ENCODE measurements at regions not wholly inside any gene's neighbourhood (a gene's known extent, or its start where the extent isn't known, plus 50 kb on each side); places are given as distances from the start of the nearest gene placed in this dataset.

- no peak overlapping the region for H3K27ac ChIP-seq (ENCODE audit: low read depth, low read length)
- no peaks in the 10 kb centered on the region for H3K36me3 ChIP-seq (ENCODE audit: control insufficient read depth in 1 of 2, insufficient read depth in 2 of 2, low read length in 2 of 2)
- H3K9me3 ChIP-seq (ENCODE audit: control insufficient read depth in 1 of 2, low read length in 2 of 2): no peaks in the 10 kb centered on the region
- H3K9ac ChIP-seq (ENCODE audit: low read depth in 1 of 2, low read length in 2 of 2): no peak overlapping the region
- no peaks in the 10 kb centered on the region for H3K4me1 ChIP-seq (ENCODE audit: control insufficient read depth in 1 of 2, insufficient read depth in 2 of 2, low read length in 2 of 2)
- H3K4me3 ChIP-seq (ENCODE audit: low read depth in 1 of 2, low read length in 2 of 2): no peak overlapping the region
- no peaks in the 10 kb centered on the region for H3K27me3 ChIP-seq (ENCODE audit: control insufficient read depth in 1 of 2, insufficient read depth in 2 of 2, low read length in 2 of 2)
Measured at GRCh38 chr18:77944533-77944932, 694.9 kb downstream of the GALR1 start.

DNA sequence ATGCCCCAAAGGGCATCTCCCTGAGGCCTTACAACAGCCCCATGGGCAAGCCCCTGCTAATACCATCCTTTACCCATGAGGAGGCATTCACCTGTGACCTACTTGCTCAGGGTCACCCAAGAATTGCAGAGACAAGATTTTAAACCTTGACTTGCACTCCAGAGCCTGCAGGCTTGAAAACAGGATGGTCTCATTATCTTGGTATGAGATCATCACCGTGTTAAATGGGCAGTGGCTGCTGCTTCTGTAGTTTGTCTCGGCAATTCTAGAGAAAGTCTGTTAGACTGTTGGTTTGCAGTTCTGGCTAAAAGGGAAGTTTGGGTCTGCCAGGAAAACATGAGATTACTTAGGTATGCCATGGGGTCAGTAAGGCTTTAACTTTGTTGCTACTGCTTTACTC, 698.9 kb downstream of the GALR1 start:
- no peak overlapping the region for H3K9ac ChIP-seq (ENCODE audit: low read depth in 1 of 2, low read length in 2 of 2)
- H3K27me3 ChIP-seq (ENCODE audit: control insufficient read depth in 1 of 2, insufficient read depth in 2 of 2, low read length in 2 of 2): no peaks in the 10 kb centered on the region
- no peak overlapping the region for H3K4me3 ChIP-seq (ENCODE audit: low read depth in 1 of 2, low read length in 2 of 2)
- H3K4me1 ChIP-seq (ENCODE audit: control insufficient read depth in 1 of 2, insufficient read depth in 2 of 2, low read length in 2 of 2): no peaks in the 10 kb centered on the region
- peaks cover 0 to 2% of the 10 kb centered on the region in 2 donors for H3K9me3 ChIP-seq (ENCODE audit: control insufficient read depth in 1 of 2, low read length in 2 of 2)
- H3K36me3 ChIP-seq (ENCODE audit: control insufficient read depth in 1 of 2, insufficient read depth in 2 of 2, low read length in 2 of 2): no peaks in the 10 kb centered on the region
- no peak overlapping the region for H3K27ac ChIP-seq (ENCODE audit: low read depth, low read length)

DNA sequence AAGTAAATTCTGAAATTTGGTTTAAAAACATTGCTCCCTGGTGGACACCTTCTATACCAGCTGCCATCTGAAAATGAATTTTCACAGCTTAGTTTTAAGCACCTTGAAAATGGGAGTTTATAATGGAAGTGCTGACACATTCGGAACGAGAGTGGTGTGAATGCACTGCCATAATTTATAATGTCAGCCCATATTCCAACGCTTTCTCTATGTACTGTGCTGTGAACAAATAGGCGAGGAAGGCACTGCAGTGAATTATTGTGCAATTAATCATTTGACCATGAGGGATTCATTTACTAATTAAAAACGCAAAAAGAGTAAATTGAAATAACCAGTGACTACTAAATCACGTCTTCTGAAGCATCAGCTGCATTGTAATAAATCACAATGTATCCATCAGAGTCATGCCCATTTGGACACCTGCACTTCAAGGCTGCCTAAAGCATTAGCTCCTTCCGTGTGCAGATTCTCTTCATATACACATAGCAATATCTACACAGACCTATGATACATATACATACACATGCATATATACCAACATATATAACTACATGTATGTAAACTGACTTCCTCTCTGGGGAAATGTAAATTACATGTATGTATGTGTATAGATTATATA, 699.8 kb downstream of the GALR1 start:
- no peaks in the 10 kb centered on the region for H3K36me3 ChIP-seq (ENCODE audit: control insufficient read depth in 1 of 2, insufficient read depth in 2 of 2, low read length in 2 of 2)
- no peak overlapping the region for H3K27ac ChIP-seq (ENCODE audit: low read depth, low read length)
- no peak overlapping the region for H3K4me3 ChIP-seq (ENCODE audit: low read depth in 1 of 2, low read length in 2 of 2)

DNA sequence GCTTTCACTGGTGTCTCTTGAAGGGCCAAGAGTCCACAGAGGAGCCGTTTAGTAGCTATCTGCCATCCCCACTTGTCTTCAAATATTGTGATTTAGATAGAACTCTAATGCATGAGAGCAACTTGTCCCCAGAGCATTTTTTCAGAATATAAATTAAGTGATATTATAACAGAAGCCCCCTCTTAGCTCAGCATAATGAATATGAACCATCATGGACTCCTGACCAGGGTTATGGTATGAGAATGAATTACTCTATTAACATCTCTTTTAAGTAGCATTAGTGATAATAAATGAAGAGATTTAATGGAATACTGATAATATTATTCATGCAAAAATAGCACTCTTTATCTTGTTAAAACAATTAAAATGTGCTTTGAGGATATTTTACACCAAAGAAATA, 709.6 kb downstream of the GALR1 start:
- Histone ChIP-seq H3K27ac (ENCODE audit: low read depth, low read length) (no peak overlapping the region), H3K27me3 (ENCODE audit: control insufficient read depth in 1 of 2, insufficient read depth in 2 of 2, low read length in 2 of 2) (no peaks in the 10 kb centered on the region), H3K9me3 (ENCODE audit: control insufficient read depth in 1 of 2, low read length in 2 of 2) (peaks cover 5 to 8% of the 10 kb centered on the region in 2 donors), H3K9ac (ENCODE audit: low read depth in 1 of 2, low read length in 2 of 2) (no peak overlapping the region), H3K4me1 (ENCODE audit: control insufficient read depth in 1 of 2, insufficient read depth in 2 of 2, low read length in 2 of 2) (no peaks in the 10 kb centered on the region), H3K36me3 (ENCODE audit: control insufficient read depth in 1 of 2, insufficient read depth in 2 of 2, low read length in 2 of 2) (no peaks in the 10 kb centered on the region), H3K4me3 (ENCODE audit: low read depth in 1 of 2, low read length in 2 of 2) (no peak overlapping the region)

More for the DNA sequence above, 699.8 kb downstream of the GALR1 start:
- no peaks in the 10 kb centered on the region for H3K4me1 ChIP-seq (ENCODE audit: control insufficient read depth in 1 of 2, insufficient read depth in 2 of 2, low read length in 2 of 2)
- no peak overlapping the region for H3K9ac ChIP-seq (ENCODE audit: low read depth in 1 of 2, low read length in 2 of 2)
- no peaks in the 10 kb centered on the region for H3K27me3 ChIP-seq (ENCODE audit: control insufficient read depth in 1 of 2, insufficient read depth in 2 of 2, low read length in 2 of 2)
- H3K9me3 ChIP-seq (ENCODE audit: control insufficient read depth in 1 of 2, low read length in 2 of 2): peaks cover 0 to 2% of the 10 kb centered on the region in 2 donors

GRCh38 chr18:77960791-77961410, 711.3 kb downstream of the GALR1 start:
- Histone ChIP-seq H3K4me3 (ENCODE audit: low read depth in 1 of 2, low read length in 2 of 2) (no peak overlapping the region), H3K9ac (ENCODE audit: low read depth in 1 of 2, low read length in 2 of 2) (no peak overlapping the region), H3K27me3 (ENCODE audit: control insufficient read depth in 1 of 2, insufficient read depth in 2 of 2, low read length in 2 of 2) (no peaks in the 10 kb centered on the region), H3K27ac (ENCODE audit: low read depth, low read length) (no peak overlapping the region), H3K4me1 (ENCODE audit: control insufficient read depth in 1 of 2, insufficient read depth in 2 of 2, low read length in 2 of 2) (no peaks in the 10 kb centered on the region), H3K36me3 (ENCODE audit: control insufficient read depth in 1 of 2, insufficient read depth in 2 of 2, low read length in 2 of 2) (no peaks in the 10 kb centered on the region), H3K9me3 (ENCODE audit: control insufficient read depth in 1 of 2, low read length in 2 of 2) (peaks cover 5 to 10% of the 10 kb centered on the region in 2 donors)

DNA sequence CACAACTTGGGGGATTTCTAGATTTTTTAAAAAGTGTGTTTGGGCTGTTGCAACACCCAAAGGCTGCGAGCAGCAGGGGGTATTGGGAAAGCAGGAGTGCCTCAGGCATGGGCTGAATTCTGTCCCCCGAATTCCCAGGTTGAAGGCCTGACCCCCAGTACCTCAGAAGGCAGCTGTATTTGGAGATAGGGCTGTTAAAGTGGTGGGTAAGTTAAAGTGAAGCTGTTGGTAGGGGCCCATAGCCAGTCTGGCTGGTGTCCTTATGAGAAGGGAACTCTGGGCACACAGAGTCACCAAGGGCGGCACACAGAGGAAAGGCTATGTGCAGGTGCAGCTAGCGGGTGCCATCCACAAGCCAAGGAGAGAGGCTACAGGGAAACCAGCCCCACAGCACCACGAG, 717.4 kb downstream of the GALR1 start:
- Histone ChIP-seq H3K27ac (ENCODE audit: low read depth, low read length) (no peak overlapping the region), H3K36me3 (ENCODE audit: control insufficient read depth in 1 of 2, insufficient read depth in 2 of 2, low read length in 2 of 2) (no peaks in the 10 kb centered on the region), H3K27me3 (ENCODE audit: control insufficient read depth in 1 of 2, insufficient read depth in 2 of 2, low read length in 2 of 2) (no peaks in the 10 kb centered on the region), H3K9me3 (ENCODE audit: control insufficient read depth in 1 of 2, low read length in 2 of 2) (peaks cover 0 to 8% of the 10 kb centered on the region in 2 donors), H3K4me3 (ENCODE audit: low read depth in 1 of 2, low read length in 2 of 2) (no peak overlapping the region), H3K4me1 (ENCODE audit: control insufficient read depth in 1 of 2, insufficient read depth in 2 of 2, low read length in 2 of 2) (no peaks in the 10 kb centered on the region), H3K9ac (ENCODE audit: low read depth in 1 of 2, low read length in 2 of 2) (no peak overlapping the region)

GRCh38 chr18:77967791-77968190, 718.1 kb downstream of the GALR1 start:
- H3K9me3 ChIP-seq (ENCODE audit: control insufficient read depth in 1 of 2, low read length in 2 of 2): peaks cover 0 to 5% of the 10 kb centered on the region in 2 donors
- no peak overlapping the region for H3K4me3 ChIP-seq (ENCODE audit: low read depth in 1 of 2, low read length in 2 of 2)
- no peaks in the 10 kb centered on the region for H3K36me3 ChIP-seq (ENCODE audit: control insufficient read depth in 1 of 2, insufficient read depth in 2 of 2, low read length in 2 of 2)
- no peak overlapping the region for H3K27ac ChIP-seq (ENCODE audit: low read depth, low read length)
- H3K9ac ChIP-seq (ENCODE audit: low read depth in 1 of 2, low read length in 2 of 2): no peak overlapping the region
- H3K4me1 ChIP-seq (ENCODE audit: control insufficient read depth in 1 of 2, insufficient read depth in 2 of 2, low read length in 2 of 2): no peaks in the 10 kb centered on the region
- no peaks in the 10 kb centered on the region for H3K27me3 ChIP-seq (ENCODE audit: control insufficient read depth in 1 of 2, insufficient read depth in 2 of 2, low read length in 2 of 2)

DNA sequence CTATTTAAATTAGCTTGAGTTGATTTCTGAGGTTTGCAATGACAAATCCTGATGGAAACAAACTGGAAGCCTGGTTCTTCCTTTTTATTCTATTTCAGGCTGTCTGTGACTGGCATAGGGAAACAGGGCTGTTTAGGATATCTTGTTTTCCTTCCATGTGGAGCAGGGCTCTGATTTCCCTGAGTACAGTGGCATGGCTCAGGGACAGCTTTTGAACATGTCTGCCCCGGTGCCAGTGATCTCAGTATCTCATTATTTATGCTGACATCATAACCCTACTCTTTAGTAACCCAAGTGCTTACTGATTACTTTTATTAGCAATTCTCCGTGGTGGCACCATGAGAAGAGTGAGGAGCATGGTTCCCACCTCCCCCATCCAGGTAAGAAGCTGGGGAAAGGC, 720.3 kb downstream of the GALR1 start:
- Histone ChIP-seq H3K4me3 (ENCODE audit: low read depth in 1 of 2, low read length in 2 of 2) (no peak overlapping the region), H3K36me3 (ENCODE audit: control insufficient read depth in 1 of 2, insufficient read depth in 2 of 2, low read length in 2 of 2) (no peaks in the 10 kb centered on the region), H3K27ac (ENCODE audit: low read depth, low read length) (no peak overlapping the region), H3K4me1 (ENCODE audit: control insufficient read depth in 1 of 2, insufficient read depth in 2 of 2, low read length in 2 of 2) (no peaks in the 10 kb centered on the region), H3K27me3 (ENCODE audit: control insufficient read depth in 1 of 2, insufficient read depth in 2 of 2, low read length in 2 of 2) (no peaks in the 10 kb centered on the region), H3K9ac (ENCODE audit: low read depth in 1 of 2, low read length in 2 of 2) (no peak overlapping the region), H3K9me3 (ENCODE audit: control insufficient read depth in 1 of 2, low read length in 2 of 2) (peaks cover 0 to 8% of the 10 kb centered on the region in 2 donors)

DNA sequence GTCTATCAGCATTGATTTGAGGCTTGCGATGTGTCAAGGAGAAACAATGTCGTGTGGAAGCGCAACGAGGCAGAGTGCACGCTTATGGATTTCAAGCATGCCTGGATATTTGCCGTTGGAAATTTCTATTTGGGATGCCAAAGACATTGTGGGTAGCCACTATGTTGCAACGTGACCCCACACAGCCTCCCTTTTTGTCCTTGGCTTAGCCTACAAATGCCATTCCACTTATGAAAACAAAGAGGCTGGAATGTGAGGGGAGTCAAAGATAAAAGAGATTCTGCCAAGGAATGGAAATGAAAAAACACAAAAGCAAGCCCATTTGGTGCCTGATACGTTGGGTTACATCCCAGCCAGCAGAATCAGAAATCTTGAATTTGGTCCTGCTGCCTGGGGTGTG, 721.2 kb downstream of the GALR1 start:
- Histone ChIP-seq H3K9ac (ENCODE audit: low read depth in 1 of 2, low read length in 2 of 2) (no peak overlapping the region), H3K9me3 (ENCODE audit: control insufficient read depth in 1 of 2, low read length in 2 of 2) (peaks cover 0 to 6% of the 10 kb centered on the region in 2 donors), H3K4me1 (ENCODE audit: control insufficient read depth in 1 of 2, insufficient read depth in 2 of 2, low read length in 2 of 2) (no peaks in the 10 kb centered on the region), H3K4me3 (ENCODE audit: low read depth in 1 of 2, low read length in 2 of 2) (no peak overlapping the region), H3K36me3 (ENCODE audit: control insufficient read depth in 1 of 2, insufficient read depth in 2 of 2, low read length in 2 of 2) (no peaks in the 10 kb centered on the region), H3K27ac (ENCODE audit: low read depth, low read length) (no peak overlapping the region), H3K27me3 (ENCODE audit: control insufficient read depth in 1 of 2, insufficient read depth in 2 of 2, low read length in 2 of 2) (no peaks in the 10 kb centered on the region)

DNA sequence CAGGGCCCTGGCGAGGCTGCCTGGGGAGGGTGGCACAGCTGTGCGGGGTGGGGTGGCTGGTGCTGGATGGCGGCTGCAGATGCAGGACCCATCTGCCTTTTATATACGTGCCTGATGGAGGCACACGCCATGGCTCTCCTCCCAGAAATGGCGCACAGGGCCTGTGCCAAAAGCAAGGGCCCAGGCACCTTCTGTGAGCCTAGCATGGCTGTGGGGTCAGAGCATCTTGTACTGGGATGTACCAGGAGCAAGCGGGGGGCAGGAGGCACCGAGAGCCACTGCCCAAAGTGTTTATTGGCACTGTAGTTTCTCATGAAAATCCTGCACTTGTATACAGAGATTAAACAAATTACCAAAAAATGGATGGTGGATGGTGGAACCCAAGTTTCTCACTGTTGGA, 724.1 kb downstream of the GALR1 start:
- Histone ChIP-seq H3K27me3 (ENCODE audit: control insufficient read depth in 1 of 2, insufficient read depth in 2 of 2, low read length in 2 of 2) (no peaks in the 10 kb centered on the region), H3K4me3 (ENCODE audit: low read depth in 1 of 2, low read length in 2 of 2) (no peak overlapping the region), H3K4me1 (ENCODE audit: control insufficient read depth in 1 of 2, insufficient read depth in 2 of 2, low read length in 2 of 2) (no peaks in the 10 kb centered on the region), H3K27ac (ENCODE audit: low read depth, low read length) (no peak overlapping the region), H3K9me3 (ENCODE audit: control insufficient read depth in 1 of 2, low read length in 2 of 2) (peaks cover 0 to 11% of the 10 kb centered on the region in 2 donors), H3K9ac (ENCODE audit: low read depth in 1 of 2, low read length in 2 of 2) (no peak overlapping the region), H3K36me3 (ENCODE audit: control insufficient read depth in 1 of 2, insufficient read depth in 2 of 2, low read length in 2 of 2) (no peaks in the 10 kb centered on the region)

All from duodenal mucosa (tissue), 2 donors.